K562 (cell line): ENCODE measurements at regions not wholly inside any gene's neighbourhood (a gene's known extent, or its start where the extent isn't known, plus 50 kb on each side); places are given as distances from the start of the nearest gene placed in this dataset.

ENCODE experiments used
- ATAC-seq: fragments of 200-7000 bp; cut with Tn5 transposase; 3 replicates; pipeline ENCODE4 v1.9.1; 2020; ENCODE audit warnings: moderate library complexity
- BruUV-seq: library from RNA; stranded (reverse); fragments of 400-500 nt; replicated peaks from 2 replicates; lab custom pipeline; 2021; lab: Mats Ljungman, UMichigan
- CTCF ChIA-PET: fragments of 300-600 bp; formaldehyde crosslinking; extraction: SDS; loops from one replicate; lab custom pipeline; 2021; ENCODE audit warnings: low intra/inter-chr PET ratio; lab: Yijun Ruan, JAX
- POLR2A ChIA-PET: fragments of 300-600, 350-650 bp; sonication (Branson Sonifier 250); formaldehyde crosslinking; extraction: SDS; loops from one replicate; lab custom pipeline; 2021; ENCODE audit warnings: antibody characterized with exemption, inconsistent platforms; lab: Yijun Ruan, JAX
- DNase-seq, 4 experiments: peaks; one replicate each; pipeline versions ENCODE4 v3.0.0 to v3.0.0-alpha.2; 2011 to 2018; ENCODE audit warnings: low spot score in 3 of 4, mixed read lengths in 3 of 4; ENCODE audit errors: extremely low read depth in 1 of 4
- FAIRE-seq: peaks from 2 replicates; lab custom pipeline; 2011; peaks lifted over from hg19 to GRCh38; lab: Jason Lieb, UNC
- H2AFZ ChIP-seq: 2 replicates; pipeline ENCODE4 v1.6.0; 2011; ENCODE audit warnings: low read depth, low read length, control low read depth, inconsistent platforms
- H3K27ac ChIP-seq: fragments of 200-600 bp; 3 replicates; pipeline ENCODE4 v1.8.0; 2011; ENCODE audit warnings: low read depth, mild to moderate bottlenecking, control low read depth, inconsistent platforms, low read length, moderate library complexity, mixed read lengths; ENCODE audit errors: extremely low read depth
- H3K27me3 ChIP-seq, 2 experiments: fragments of 300-600 bp in 1 of 2; 2 replicates in 1 of 2; 3 replicates in 1 of 2; pipeline versions ENCODE4 v1.6.0 to v1.8.0; 2011; ENCODE audit warnings: inconsistent platforms in 2 of 2, low read length in 2 of 2, mild to moderate bottlenecking in 1 of 2, mixed read lengths in 1 of 2, moderate library complexity in 1 of 2; ENCODE audit not compliant: control insufficient read depth in 2 of 2, insufficient read depth in 2 of 2
- H3K36me3 ChIP-seq: fragments of 300-600 bp; 3 replicates; pipeline ENCODE4 v1.8.0; 2011; ENCODE audit warnings: mild to moderate bottlenecking, low read length, inconsistent platforms; ENCODE audit not compliant: control insufficient read depth, insufficient read depth
- H3K4me1 ChIP-seq, 2 experiments: fragments of 200-600 bp in 1 of 2; replicated peaks in 1 of 2; 2 replicates in 1 of 2; 3 replicates in 1 of 2; pipeline versions ENCODE4 v1.5.1 to v1.8.0; 2011; ENCODE audit warnings: inconsistent platforms in 2 of 2, low read length in 2 of 2, mild to moderate bottlenecking in 1 of 2, mixed read lengths in 1 of 2, moderate library complexity in 1 of 2; ENCODE audit not compliant: control insufficient read depth in 2 of 2, insufficient read depth in 2 of 2
- H3K4me2 ChIP-seq: 2 replicates; pipeline ENCODE4 v1.6.1; 2011; ENCODE audit warnings: low read length, control low read depth, inconsistent platforms, mixed read lengths; ENCODE audit not compliant: insufficient read depth
- H3K4me3 ChIP-seq: fragments of 200-600 bp; sonication (generic), shearing (Covaris generic); 2 replicates; pipeline ENCODE4 v1.5.1; 2016; ENCODE audit warnings: control low read depth, inconsistent platforms
- H3K79me2 ChIP-seq: fragments of 200-600 bp; 3 replicates; pipeline ENCODE4 v1.8.0; 2011; ENCODE audit warnings: low read length, inconsistent platforms; ENCODE audit not compliant: control insufficient read depth, insufficient read depth
- H3K9ac ChIP-seq, 2 experiments: 2 replicates each; pipeline versions ENCODE4 v1.6.0 to v1.6.1; 2011; ENCODE audit warnings: low read depth in 2 of 2, low read length in 2 of 2, control low read depth in 1 of 2, inconsistent platforms in 1 of 2, mild to moderate bottlenecking in 1 of 2, mixed read lengths in 1 of 2; ENCODE audit not compliant: insufficient read depth in 1 of 2
- H3K9me1 ChIP-seq: one replicate; pipeline ENCODE4 v1.6.0; 2011; ENCODE audit warnings: inconsistent platforms, mild to moderate bottlenecking, low read length, moderate library complexity; ENCODE audit not compliant: control insufficient read depth, insufficient read depth
- H3K9me3 ChIP-seq: replicated peaks from 2 replicates; pipeline ENCODE4 v1.5.1; 2011; ENCODE audit warnings: low read depth, low read length, inconsistent platforms; ENCODE audit not compliant: control insufficient read depth, insufficient read depth
- H4K20me1 ChIP-seq: replicated peaks from 2 replicates; pipeline ENCODE4 v1.6.1; 2011; ENCODE audit warnings: low read length, inconsistent platforms, mixed read lengths; ENCODE audit not compliant: control insufficient read depth, insufficient read depth
- CBX8 ChIP-seq: fragments of 200-600 bp; sonication (generic); IDR thresholded peaks from 2 replicates; pipeline ENCODE4 v1.6.1; 2012; ENCODE audit warnings: borderline replicate concordance, mixed run types, low read depth, mild to moderate bottlenecking, moderate library complexity, mixed read lengths, low read length, control low read depth, inconsistent platforms; ENCODE audit not compliant: poor library complexity, severe bottlenecking; ENCODE audit errors: extremely low read depth
- NR1H2 ChIP-seq: sonication (generic); formaldehyde crosslinking; IDR thresholded peaks from 2 replicates; pipeline ENCODE4 v1.4.0; 2020; ENCODE audit warnings: mild to moderate bottlenecking, missing genetic modification reagents
- TAF15 ChIP-seq: fragments of 200-400 bp; formaldehyde crosslinking; IDR thresholded peaks from 2 replicates; pipeline ENCODE4 v1.6.1; 2017; ENCODE audit warnings: mild to moderate bottlenecking, low read depth, low read length, moderate library complexity
- ZBTB11 ChIP-seq, 3 experiments: fragments of 200-800 bp in 1 of 3; fragments of 250-450 bp in 1 of 3; fragments of 450-650 bp in 1 of 3; sonication (Bioruptor Pico) in 1 of 3; sonication (Bioruptor generic) in 1 of 3; formaldehyde crosslinking in 1 of 3; IDR thresholded peaks; 2 replicates each; pipeline versions ENCODE4 v1.6.1 to v1.8.0; 2016 to 2022; ENCODE audit warnings: mild to moderate bottlenecking in 2 of 3, missing genetic modification characterization in 2 of 3, missing compliant biosample characterization in 1 of 3, moderate library complexity in 1 of 3
- ZNF263 ChIP-seq: sonication (generic); formaldehyde crosslinking; IDR thresholded peaks from 2 replicates; pipeline ENCODE4 v1.8.0; 2022; ENCODE audit warnings: mild to moderate bottlenecking, missing genetic modification reagents, borderline replicate concordance
- WGBS: fragments of 100-300 bp; shearing (Covaris generic); methylation state at CpG from one replicate; pipeline ENCODE4 v1.1.6; 2016; ENCODE audit warnings: low coverage, mixed read lengths; ENCODE audit not compliant: insufficient coverage; ENCODE audit errors: missing lambda C conversion rate; 5-methylcytosine and 5-hydroxymethylcytosine counted together
- in situ Hi-C: fragments of 300-500 bp; cut with MboI; formaldehyde crosslinking; loops from 4 replicates; pipeline ENCODE4 v1.15.0; 2018; ENCODE audit warnings: inconsistent platforms, mixed read lengths
- intact Hi-C: fragments of 100-400 bp; cut with micrococcal nuclease; formaldehyde crosslinking; loops from 2 replicates; pipeline ENCODE4 v1.14.2; 2022

- no peak overlapping the region for H3K27ac ChIP-seq
- no peak overlapping the region for H3K4me2 ChIP-seq
- 0% methylated on average over 2 of the region's 2 CpGs for WGBS
- FAIRE-seq (no peak), DNase-seq (no peak), ATAC-seq (no peak)
- no TSS peak for BruUV-seq
- H4K20me1 ChIP-seq: peaks cover 4% of the 10 kb centered on the region; the same call in 1 of the 2 replicates
- ChIA-PET POLR2A (no interaction called here), CTCF (no interaction called here)
- H2AFZ ChIP-seq: no peak overlapping the region
- no peaks in the 10 kb centered on the region for H3K36me3 ChIP-seq
- H3K9me3 ChIP-seq: no peaks in the 10 kb centered on the region
- intact Hi-C loops (no loop called here), in situ Hi-C loops (no loop called here)
- H3K4me3 ChIP-seq: no peak overlapping the region
- H3K9ac ChIP-seq: no peak overlapping the region
- H3K79me2 ChIP-seq: no peaks in the 10 kb centered on the region
- H3K9me1 ChIP-seq: no peaks in the 10 kb centered on the region
- no peak for TF ChIP-seq CBX8
- TF ChIP-seq TAF15: no peak
- no peak for TF ChIP-seq NR1H2
- TF ChIP-seq ZBTB11 (CRISPR knock-in tag; IDR thresholded peaks at IDR 0.05): no peak
- no peak for TF ChIP-seq ZNF263 (CRISPR knock-in tag)
- H3K4me1 ChIP-seq: no peaks in the 10 kb centered on the region
- H3K27me3 ChIP-seq: peaks cover 33 to 34% of the 10 kb centered on the region in 2 experiments
Observed at GRCh38 chr7:156131881-156132280, 319.6 kb upstream of the SHH start.
